ENCODE measurements at regions not wholly inside any gene's neighbourhood (a gene's known extent, or its start where the extent isn't known, plus 50 kb on each side); places are given as distances from the start of the nearest gene placed in this dataset.

- Histone ChIP-seq H3K4me1 (ENCODE audit: insufficient read depth, low read length) (peaks cover 22% of the 10 kb centered on the region), H3K36me3 (ENCODE audit: insufficient read depth, low read length) (no peaks in the 10 kb centered on the region), H3K9me3 (ENCODE audit: control insufficient read depth, insufficient read depth, low read length) (no peaks in the 10 kb centered on the region), H3K9ac (ENCODE audit: low read depth, low read length) (no peak overlapping the region)
These were observed 54.1 kb upstream of the HES1 start for GRCh38 chr3:194081826-194082225.

- Histone ChIP-seq H3K9ac (ENCODE audit: low read depth, low read length) (no peak overlapping the region), H3K36me3 (ENCODE audit: insufficient read depth, low read length) (no peaks in the 10 kb centered on the region), H3K9me3 (ENCODE audit: control insufficient read depth, insufficient read depth, low read length) (no peaks in the 10 kb centered on the region), H3K4me1 (ENCODE audit: insufficient read depth, low read length) (peaks cover 33% of the 10 kb centered on the region)
These were observed 53.0 kb upstream of the HES1 start for GRCh38 chr3:194082743-194083636.

GRCh38 chr3:194083637-194084224 lies 52.2 kb upstream of the HES1 start:
- Histone ChIP-seq H3K4me1 (ENCODE audit: insufficient read depth, low read length) (peaks cover 35% of the 10 kb centered on the region), H3K9me3 (ENCODE audit: control insufficient read depth, insufficient read depth, low read length) (no peaks in the 10 kb centered on the region), H3K36me3 (ENCODE audit: insufficient read depth, low read length) (no peaks in the 10 kb centered on the region), H3K9ac (ENCODE audit: low read depth, low read length) (no peak overlapping the region)

- Histone ChIP-seq H3K36me3 (ENCODE audit: insufficient read depth, low read length) (no peaks in the 10 kb centered on the region), H3K9ac (ENCODE audit: low read depth, low read length) (no peak overlapping the region), H3K4me1 (ENCODE audit: insufficient read depth, low read length) (peaks cover 37% of the 10 kb centered on the region), H3K9me3 (ENCODE audit: control insufficient read depth, insufficient read depth, low read length) (no peaks in the 10 kb centered on the region)
These were observed 51.7 kb upstream of the HES1 start for GRCh38 chr3:194084284-194084683.
